ENCODE measurements at regions not wholly inside any gene's neighbourhood (a gene's known extent, or its start where the extent isn't known, plus 50 kb on each side); places are given as distances from the start of the nearest gene placed in this dataset.

DNA sequence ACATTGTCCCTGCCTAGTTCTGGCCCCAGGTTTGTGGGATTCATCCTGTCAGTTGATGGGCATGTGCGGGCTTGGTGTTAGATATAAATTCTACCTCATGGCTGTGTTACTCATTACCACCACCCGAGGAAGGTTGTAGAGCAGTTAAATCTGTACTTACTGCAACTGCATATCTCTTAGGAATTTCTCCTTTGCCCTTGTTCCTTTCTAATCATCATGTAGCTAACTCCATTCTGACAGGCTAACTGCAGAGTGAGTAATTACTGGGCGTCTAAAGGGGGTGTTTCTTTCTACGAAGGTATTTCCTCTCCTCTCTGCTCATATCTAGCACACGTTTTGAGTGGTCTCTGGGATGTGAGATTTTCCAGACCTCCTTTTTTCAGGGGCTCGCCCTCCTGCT is 1076.7 kb downstream of the TMTC2 start:
- TF ChIP-seq, protein P1, sequence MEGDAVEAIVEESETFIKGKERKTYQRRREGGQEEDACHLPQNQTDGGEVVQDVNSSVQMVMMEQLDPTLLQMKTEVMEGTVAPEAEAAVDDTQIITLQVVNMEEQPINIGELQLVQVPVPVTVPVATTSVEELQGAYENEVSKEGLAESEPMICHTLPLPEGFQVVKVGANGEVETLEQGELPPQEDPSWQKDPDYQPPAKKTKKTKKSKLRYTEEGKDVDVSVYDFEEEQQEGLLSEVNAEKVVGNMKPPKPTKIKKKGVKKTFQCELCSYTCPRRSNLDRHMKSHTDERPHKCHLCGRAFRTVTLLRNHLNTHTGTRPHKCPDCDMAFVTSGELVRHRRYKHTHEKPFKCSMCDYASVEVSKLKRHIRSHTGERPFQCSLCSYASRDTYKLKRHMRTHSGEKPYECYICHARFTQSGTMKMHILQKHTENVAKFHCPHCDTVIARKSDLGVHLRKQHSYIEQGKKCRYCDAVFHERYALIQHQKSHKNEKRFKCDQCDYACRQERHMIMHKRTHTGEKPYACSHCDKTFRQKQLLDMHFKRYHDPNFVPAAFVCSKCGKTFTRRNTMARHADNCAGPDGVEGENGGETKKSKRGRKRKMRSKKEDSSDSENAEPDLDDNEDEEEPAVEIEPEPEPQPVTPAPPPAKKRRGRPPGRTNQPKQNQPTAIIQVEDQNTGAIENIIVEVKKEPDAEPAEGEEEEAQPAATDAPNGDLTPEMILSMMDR (IDR thresholded peaks at IDR 0.05): no peak
- TF ChIP-seq POLR2AphosphoS5 (IDR thresholded peaks at IDR 0.05): no peak

Data from upper lobe of left lung (tissue), 4 donors.